HG03066 (cell line): ENCODE measurements at regions not wholly inside any gene's neighbourhood (a gene's known extent, or its start where the extent isn't known, plus 50 kb on each side); places are given as distances from the start of the nearest gene placed in this dataset.

ENCODE experiments used
- ATAC-seq: cut with Tn5 transposase; IDR thresholded peaks from one replicate; pipeline ENCODE4 v1.9.1; 2021; ENCODE audit warnings: low read depth; ENCODE audit not compliant: unreplicated experiment

GRCh38 chr16:52238710-52239109 lies 308.2 kb downstream of the TOX3 start:
- no peak for ATAC-seq

- ATAC-seq: no peak
Measured at GRCh38 chr16:52237823-52238222, 309.1 kb downstream of the TOX3 start.

GRCh38 chr16:52235186-52235585 lies 311.8 kb downstream of the TOX3 start:
- ATAC-seq: no peak

DNA sequence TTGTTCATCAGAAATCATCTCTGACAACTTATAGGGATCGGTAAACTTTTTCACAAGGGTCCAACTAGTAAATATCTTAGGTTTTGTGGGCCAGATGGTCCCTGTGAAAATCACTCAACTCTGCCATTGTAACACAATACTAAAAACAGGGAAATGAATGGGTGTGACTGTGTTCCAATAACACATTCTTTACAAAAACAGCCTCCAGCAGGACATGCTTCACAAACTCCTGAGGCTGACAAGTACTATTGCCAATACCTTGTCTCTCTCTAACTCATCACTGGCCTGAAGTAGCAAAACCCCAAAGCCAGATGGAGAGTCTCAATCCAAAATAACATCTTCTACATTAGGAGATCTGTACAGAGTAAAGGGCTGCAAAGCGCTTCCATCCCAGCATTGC lies 312.3 kb downstream of the TOX3 start:
- ATAC-seq: no peak

- no peak for ATAC-seq
Measured at GRCh38 chr16:52229471-52229870, 317.5 kb downstream of the TOX3 start.

DNA sequence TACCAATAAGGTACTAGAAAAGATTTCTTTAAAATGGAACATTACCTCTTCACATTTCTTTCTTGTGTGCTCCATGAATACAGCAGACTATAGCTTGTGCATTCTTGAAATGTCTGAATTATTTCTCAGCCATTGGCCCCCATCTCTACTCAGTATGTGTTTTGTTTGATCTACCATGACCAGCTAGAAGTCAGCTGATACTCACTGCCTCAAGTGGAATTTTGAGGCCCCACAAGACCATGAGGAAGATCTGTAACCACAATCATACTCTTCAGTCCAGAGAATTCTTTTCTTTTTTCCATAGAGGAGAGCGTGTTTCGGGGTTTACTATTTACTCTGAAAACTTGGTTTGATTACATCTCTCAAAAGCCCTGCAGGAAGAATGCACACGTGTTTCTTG lies 319.1 kb downstream of the TOX3 start:
- ATAC-seq: no peak

DNA sequence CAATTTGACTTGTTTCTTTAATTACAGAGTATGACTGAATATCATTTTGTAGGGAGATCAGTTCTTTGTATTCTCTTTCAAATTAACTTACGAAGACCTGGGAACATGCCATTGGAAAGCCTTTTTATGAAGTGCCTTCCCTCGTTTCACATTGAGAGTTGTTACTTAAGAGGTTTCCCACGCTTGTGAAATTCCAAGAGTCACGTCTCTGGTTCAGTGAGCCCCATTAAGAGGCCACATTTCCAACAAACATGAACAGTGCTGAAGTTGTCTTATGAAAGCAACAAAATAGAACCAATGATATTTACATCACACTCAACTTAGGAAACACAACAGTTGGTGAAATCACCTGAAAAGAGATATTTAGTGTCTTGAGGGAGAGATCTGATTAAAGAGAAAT lies 334.1 kb downstream of the TOX3 start:
- no peak for ATAC-seq

GRCh38 chr16:52209227-52209626 lies 337.7 kb downstream of the TOX3 start:
- ATAC-seq: no peak

DNA sequence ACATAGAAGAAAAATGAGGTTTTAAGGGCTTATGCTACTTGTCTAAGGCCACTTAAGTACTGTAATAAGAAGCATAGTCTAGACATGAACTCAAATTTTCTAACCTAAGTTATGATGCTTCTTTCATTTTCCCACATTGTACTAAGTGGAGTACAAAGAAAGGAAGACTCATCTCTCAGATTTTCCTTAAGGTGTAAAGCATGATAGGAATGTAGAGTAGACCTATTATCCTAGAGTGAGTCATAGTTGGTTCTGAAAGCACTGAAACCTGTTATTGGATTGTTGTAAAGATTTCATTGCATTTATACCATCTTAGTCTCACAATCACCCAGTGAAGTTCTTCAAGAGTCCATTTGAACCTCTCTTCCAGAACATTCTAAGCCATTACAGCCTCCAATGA lies 343.8 kb downstream of the TOX3 start:
- no peak for ATAC-seq

DNA sequence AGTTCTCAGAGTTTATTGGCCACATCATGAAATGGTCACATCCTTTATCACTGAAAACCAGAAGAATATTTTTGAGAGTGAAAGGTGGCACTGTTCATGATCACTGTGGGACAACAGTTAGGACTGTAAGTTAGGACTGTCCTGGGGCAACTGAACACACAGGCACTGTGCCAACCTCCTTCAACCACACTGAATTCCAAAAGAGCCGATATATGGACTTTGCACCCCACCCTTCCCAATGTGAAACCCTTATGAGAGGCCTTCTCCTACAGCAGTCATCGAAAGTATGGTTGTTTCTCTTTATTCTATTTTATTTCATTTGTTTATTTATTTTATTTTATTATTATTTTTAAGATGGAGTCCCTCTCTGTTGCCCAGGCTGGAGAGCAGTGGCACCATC lies 353.5 kb downstream of the TOX3 start:
- no peak for ATAC-seq

GRCh38 chr16:52191531-52192134 lies 355.3 kb downstream of the TOX3 start:
- no peak for ATAC-seq

- ATAC-seq: no peak
Measured at GRCh38 chr16:52184336-52184735, 362.6 kb downstream of the TOX3 start.

DNA sequence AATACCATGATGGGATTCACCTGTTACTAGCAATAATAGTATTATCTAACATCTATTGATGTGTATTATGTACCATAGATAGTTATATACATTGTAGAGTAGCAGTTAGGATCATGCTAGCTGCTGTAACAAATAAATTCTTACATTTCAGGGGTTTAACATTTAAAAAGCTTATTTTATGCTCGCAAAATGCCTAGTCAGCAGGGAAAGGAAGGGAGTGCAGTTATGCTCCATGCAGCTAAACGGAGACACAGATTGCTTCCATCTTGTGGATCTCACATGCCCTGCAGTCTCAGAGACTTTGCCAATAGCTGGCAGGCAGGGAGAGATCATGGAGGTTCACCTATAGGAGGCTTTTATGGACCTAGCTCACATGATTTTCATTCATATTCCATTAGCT lies 364.1 kb downstream of the TOX3 start:
- no peak for ATAC-seq

DNA sequence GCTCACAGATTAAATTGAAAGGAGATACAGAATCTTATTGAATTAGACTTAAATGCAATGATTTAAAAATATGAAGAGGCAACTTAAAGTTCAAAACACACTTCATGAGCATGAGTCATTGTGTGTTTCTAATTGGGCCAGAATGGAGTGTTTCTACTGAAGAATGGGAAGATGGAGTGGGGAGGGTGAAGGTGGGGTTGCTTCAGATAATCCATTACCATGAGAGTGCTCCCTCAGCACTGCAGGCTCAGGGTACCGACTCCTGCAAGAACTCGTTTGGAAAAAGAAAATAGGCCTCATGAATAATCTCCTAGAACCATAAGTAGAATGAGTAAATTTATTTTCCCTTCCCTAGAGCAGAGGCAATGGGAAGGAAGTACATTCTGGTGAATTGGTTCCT lies 372.8 kb downstream of the TOX3 start:
- ATAC-seq: no peak

DNA sequence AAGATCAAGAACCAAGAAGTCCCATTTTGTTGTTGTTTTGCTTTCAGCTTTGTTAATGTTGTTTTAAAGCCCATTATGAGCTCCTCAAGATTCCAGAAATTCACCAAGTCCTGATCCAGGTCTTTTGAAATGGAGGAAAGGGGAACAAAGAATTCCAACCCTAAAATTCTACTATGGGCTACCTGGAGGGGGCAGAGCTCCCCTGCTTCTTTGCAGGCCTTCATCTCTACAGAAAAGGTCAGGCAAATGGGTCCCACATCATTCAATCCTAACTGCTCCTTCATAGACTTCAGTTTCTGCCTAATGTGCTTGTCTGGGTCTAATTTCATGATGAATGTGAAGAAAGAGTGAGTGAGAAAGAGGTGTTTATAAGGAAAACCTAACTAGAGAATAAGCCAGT lies 375.5 kb downstream of the TOX3 start:
- no peak for ATAC-seq

- no peak for ATAC-seq
Measured at GRCh38 chr16:52167328-52167727, 379.6 kb downstream of the TOX3 start.

DNA sequence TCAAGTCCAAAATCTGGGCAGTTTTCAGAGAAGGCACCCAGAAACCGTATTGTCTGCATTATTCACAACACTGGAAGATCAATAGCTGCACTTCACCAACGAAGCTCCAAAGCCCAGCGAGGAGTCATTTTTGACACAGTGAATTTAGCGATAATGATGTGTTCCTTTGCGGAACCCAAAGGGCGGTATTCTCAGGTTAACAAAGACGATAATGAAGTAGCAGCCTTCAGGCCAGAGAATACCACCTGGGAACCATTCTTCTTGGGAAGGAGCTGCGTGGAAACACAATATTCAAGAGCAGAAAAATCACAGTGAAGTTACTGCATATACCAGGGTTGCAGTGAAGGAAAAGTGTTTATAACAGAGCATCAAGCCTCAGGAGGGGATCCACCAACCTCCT lies 381.0 kb downstream of the TOX3 start:
- ATAC-seq: no peak

GRCh38 chr16:52149003-52149402 lies 397.9 kb downstream of the TOX3 start:
- no peak for ATAC-seq

DNA sequence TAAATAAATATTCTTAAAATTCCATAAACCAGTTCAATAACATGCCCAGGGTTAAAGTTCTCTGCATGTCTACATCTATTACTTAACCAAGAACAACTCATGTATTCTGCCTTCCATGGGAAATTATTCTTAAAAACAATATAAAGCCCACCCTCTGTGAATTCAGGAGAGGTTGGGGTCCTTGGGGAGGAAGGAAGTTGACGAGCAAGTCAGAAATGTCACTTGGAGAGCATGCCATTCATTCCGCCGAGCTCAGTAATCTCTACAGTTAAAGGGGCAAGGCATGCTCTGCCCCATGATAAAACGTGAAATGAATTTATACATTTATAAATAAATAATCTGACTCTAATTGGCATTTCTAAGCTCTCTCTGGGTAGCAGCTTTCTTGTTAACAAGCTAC lies 405.1 kb downstream of the TOX3 start:
- ATAC-seq: no peak

DNA sequence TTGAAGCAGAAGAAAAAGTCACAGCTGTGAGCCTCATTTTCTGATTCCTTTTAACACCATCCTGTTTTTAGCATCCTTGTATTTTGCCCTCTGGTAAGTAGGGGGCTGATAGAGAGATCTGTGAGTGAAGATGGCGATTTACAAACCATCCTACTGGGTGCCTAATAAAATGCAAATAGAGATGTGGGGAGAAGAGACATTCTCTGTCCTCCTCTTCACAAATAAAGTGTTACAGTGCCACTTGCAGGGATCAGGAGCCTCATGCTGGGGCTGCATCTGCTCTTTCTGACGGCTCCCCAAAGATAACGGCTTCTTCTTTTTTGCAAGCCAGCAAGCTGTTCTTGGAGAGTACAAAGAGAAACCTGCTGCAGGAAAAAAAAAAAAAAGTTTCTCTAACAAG lies 418.6 kb downstream of the TOX3 start:
- ATAC-seq: no peak

GRCh38 chr16:52123842-52124241 lies 423.1 kb downstream of the TOX3 start:
- no peak for ATAC-seq

- ATAC-seq: no peak
Measured at GRCh38 chr16:52123061-52123839, 423.7 kb downstream of the TOX3 start.
